Uterus (tissue), 2 donors: ENCODE measurements at regions not wholly inside any gene's neighbourhood (a gene's known extent, or its start where the extent isn't known, plus 50 kb on each side); places are given as distances from the start of the nearest gene placed in this dataset.

Source experiments
- CTCF ChIP-seq, 4 experiments: fragments of 200-600 bp in 2 of 4; fragments of 450-650 bp in 2 of 4; sonication (generic) in 2 of 4; IDR thresholded peaks; one replicate each; pipeline ENCODE4 v1.5.1; 2016 to 2019; ENCODE audit warnings: antibody characterized with exemption in 4 of 4, mild to moderate bottlenecking in 2 of 4, moderate library complexity in 1 of 4
- POLR2A ChIP-seq, 2 donors: fragments of 450-650 bp; IDR thresholded peaks; one replicate each; pipeline ENCODE4 v1.6.1; 2016; ENCODE audit warnings: antibody characterized with exemption in 2 of 2, mild to moderate bottlenecking in 1 of 2, moderate library complexity in 1 of 2

GRCh38 chr1:13948888-13949391 lies 249.0 kb downstream of the PRDM2 start:
- TF ChIP-seq CTCF (IDR thresholded peaks at IDR 0.05) (no peak), POLR2A (IDR thresholded peaks at IDR 0.05) (no peak)
